HepG2 (cell line): ENCODE measurements at regions not wholly inside any gene's neighbourhood (a gene's known extent, or its start where the extent isn't known, plus 50 kb on each side); places are given as distances from the start of the nearest gene placed in this dataset.

Experiments used
- BHLHE40 ChIP-seq: IDR thresholded peaks from 2 replicates; pipeline ENCODE4 v1.6.1; 2011; ENCODE audit warnings: low read length, improper control_type of control experiment
- CTCF ChIP-seq: sonication (generic); formaldehyde crosslinking; IDR thresholded peaks from 2 replicates; pipeline ENCODE4 v1.5.0; 2020; ENCODE audit warnings: mild to moderate bottlenecking, missing genetic modification reagents, moderate library complexity
- EZH2 ChIP-seq: conservative IDR thresholded peaks from 2 replicates; pipeline ENCODE4 v1.6.1; 2012; ENCODE audit warnings: mild to moderate bottlenecking, low read depth, low read length, moderate library complexity
- HOXD1 ChIP-seq: sonication (generic); formaldehyde crosslinking; IDR thresholded peaks from 2 replicates; pipeline ENCODE4 v1.5.0; 2020; ENCODE audit warnings: missing genetic modification reagents
- STAT6 ChIP-seq: sonication (generic); formaldehyde crosslinking; IDR thresholded peaks from 2 replicates; pipeline ENCODE4 v1.4.0; 2020; ENCODE audit warnings: missing genetic modification reagents, mild to moderate bottlenecking, borderline replicate concordance
- TGIF2 ChIP-seq: IDR thresholded peaks from 2 replicates; pipeline ENCODE4 v1.6.1; 2016; ENCODE audit warnings: control low read depth, missing compliant biosample characterization
- ZBTB21 ChIP-seq: sonication (generic); formaldehyde crosslinking; IDR thresholded peaks from 2 replicates; pipeline ENCODE4 v1.4.0; 2020; ENCODE audit warnings: missing genetic modification reagents
- ZSCAN20 ChIP-seq: sonication (generic); formaldehyde crosslinking; IDR thresholded peaks from 2 replicates; pipeline ENCODE4 v1.4.0; 2020; ENCODE audit warnings: missing genetic modification reagents, mild to moderate bottlenecking, borderline replicate concordance
- ZSCAN30 ChIP-seq: sonication (generic); formaldehyde crosslinking; IDR thresholded peaks from 2 replicates; pipeline ENCODE4 v1.5.0; 2020; ENCODE audit warnings: mild to moderate bottlenecking, missing genetic modification reagents

- TF ChIP-seq HOXD1 (CRISPR knock-in tag) (no peak), EZH2 (no peak), STAT6 (CRISPR knock-in tag) (no peak), ZSCAN30 (CRISPR knock-in tag) (no peak), BHLHE40 (no peak), TGIF2 (no peak), CTCF (CRISPR knock-in tag) (no peak), ZBTB21 (CRISPR knock-in tag) (no peak), ZSCAN20 (CRISPR knock-in tag) (no peak)
Measured at GRCh38 chr3:117184574-117184973, 475.0 kb downstream of the TUSC7 start.
